Neural crest cell (in vitro differentiated cells): ENCODE measurements at regions not wholly inside any gene's neighbourhood (a gene's known extent, or its start where the extent isn't known, plus 50 kb on each side); places are given as distances from the start of the nearest gene placed in this dataset.

ENCODE experiments used
- DNase-seq: peaks from one replicate; pipeline ENCODE4 v3.0.0; 2021; ENCODE audit warnings: low read depth, mixed read lengths, low spot score
- H3K27ac Mint-ChIP-seq: one replicate; pipeline ENCODE4 v1.8.0; 2021; ENCODE audit warnings: mild to moderate bottlenecking, mixed read lengths; ENCODE audit not compliant: unreplicated experiment
- H3K27me3 Mint-ChIP-seq: 2 replicates; pipeline ENCODE4 v1.8.0; 2021; ENCODE audit warnings: low read depth, mild to moderate bottlenecking, mixed read lengths
- H3K36me3 Mint-ChIP-seq: 2 replicates; pipeline ENCODE4 v1.8.0; 2021; ENCODE audit warnings: low read depth, mild to moderate bottlenecking, mixed read lengths
- H3K4me1 Mint-ChIP-seq: 2 replicates; pipeline ENCODE4 v1.8.0; 2021; ENCODE audit warnings: mixed read lengths
- H3K4me3 Mint-ChIP-seq: one replicate; pipeline ENCODE4 v1.8.0; 2021; ENCODE audit warnings: mild to moderate bottlenecking, mixed read lengths
- H3K9me3 Mint-ChIP-seq: 2 replicates; pipeline ENCODE4 v1.8.0; 2021; ENCODE audit warnings: mixed read lengths
- CTCF ChIP-seq: fragments of 200-600 bp; sonication (generic); conservative IDR thresholded peaks from 2 replicates; pipeline ENCODE4 v1.5.0; 2021; ENCODE audit warnings: antibody characterized with exemption, mild to moderate bottlenecking

DNA sequence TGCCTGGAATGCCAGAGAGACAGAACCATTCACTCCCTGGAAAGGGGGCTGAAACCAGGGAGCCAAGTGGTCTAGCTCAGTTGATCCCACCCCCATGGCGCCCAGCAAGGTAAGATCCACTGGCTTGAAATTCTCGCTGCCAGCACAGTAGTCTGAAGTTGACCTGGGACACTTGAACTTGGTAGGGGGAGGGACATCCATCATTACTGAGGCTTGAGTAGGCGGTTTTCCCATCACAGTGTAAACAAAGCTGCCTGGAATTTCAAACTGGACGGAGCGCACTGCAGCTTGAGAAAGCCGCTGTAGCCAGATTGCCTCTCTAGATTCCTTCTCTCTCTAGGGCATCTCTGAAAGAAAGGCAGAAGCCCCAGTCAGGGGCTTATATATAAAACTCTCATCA is 310.7 kb upstream of the DPPA4 start:
- Mint-ChIP-seq H3K9me3 (peaks cover 18% of the 10 kb centered on the region), H3K4me1 (no peaks in the 10 kb centered on the region), H3K36me3 (peaks cover 2% of the 10 kb centered on the region), H3K4me3 (no peak overlapping the region), H3K27ac (no peak overlapping the region), H3K27me3 (no peaks in the 10 kb centered on the region)
- TF ChIP-seq CTCF: no peak
- no peak for DNase-seq

GRCh38 chr3:109656225-109656624 is 318.9 kb upstream of the DPPA4 start:
- no peak for TF ChIP-seq CTCF

DNA sequence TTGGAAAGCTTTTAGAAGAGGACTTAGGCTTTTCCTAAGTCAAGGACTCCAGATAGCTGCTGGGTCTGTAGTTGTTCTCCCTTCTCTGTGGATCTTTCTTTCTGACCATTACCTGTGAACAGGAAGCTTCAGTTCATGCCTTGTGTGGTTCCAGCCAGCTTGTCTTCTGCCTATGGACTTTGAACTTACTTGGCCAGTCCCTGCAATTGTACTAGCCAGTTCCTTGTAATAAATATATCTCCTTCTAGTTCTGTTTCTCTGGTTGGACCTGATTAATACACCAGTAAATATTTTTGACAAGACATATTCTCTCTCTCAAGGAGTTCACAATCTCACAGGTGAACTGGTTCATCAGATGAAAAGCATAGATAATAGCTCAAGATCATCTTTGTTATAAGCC is 341.3 kb upstream of the DPPA4 start:
- no peak for DNase-seq
- no peak overlapping the region for H3K4me3 Mint-ChIP-seq
- no peaks in the 10 kb centered on the region for H3K36me3 Mint-ChIP-seq
- H3K27me3 Mint-ChIP-seq: no peaks in the 10 kb centered on the region
- H3K9me3 Mint-ChIP-seq: peaks cover 3% of the 10 kb centered on the region
- no peaks in the 10 kb centered on the region for H3K4me1 Mint-ChIP-seq
- no peak overlapping the region for H3K27ac Mint-ChIP-seq
- TF ChIP-seq CTCF: no peak

More at GRCh38 chr3:109656225-109656624, 318.9 kb upstream of the DPPA4 start:
- no peaks in the 10 kb centered on the region for H3K27me3 Mint-ChIP-seq
- no peak for DNase-seq
- no peaks in the 10 kb centered on the region for H3K4me1 Mint-ChIP-seq
- peaks cover 2% of the 10 kb centered on the region for H3K36me3 Mint-ChIP-seq
- no peak overlapping the region for H3K4me3 Mint-ChIP-seq
- H3K9me3 Mint-ChIP-seq: peaks cover 11% of the 10 kb centered on the region
- no peak overlapping the region for H3K27ac Mint-ChIP-seq

DNA sequence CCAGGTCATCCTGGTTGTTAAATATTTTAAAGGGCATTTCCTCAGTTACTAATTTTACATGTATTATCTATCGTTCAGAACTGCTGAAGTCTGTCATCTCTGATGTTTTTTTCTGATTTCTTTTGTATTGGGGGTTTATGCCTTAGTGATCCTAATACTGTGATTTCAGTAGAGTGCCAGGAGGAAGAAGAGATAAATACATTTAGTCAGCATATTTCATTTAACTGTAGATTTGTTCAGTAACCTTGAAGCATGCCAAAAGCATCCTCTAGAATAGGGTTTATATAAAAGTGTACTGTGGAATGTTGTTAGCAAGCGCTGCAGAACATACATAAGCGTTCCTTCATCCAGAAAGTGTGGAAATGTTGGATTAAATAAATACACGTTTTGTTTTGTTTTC is 342.3 kb upstream of the DPPA4 start:
- Mint-ChIP-seq H3K27ac (no peak overlapping the region), H3K27me3 (no peaks in the 10 kb centered on the region), H3K4me1 (no peaks in the 10 kb centered on the region), H3K36me3 (no peaks in the 10 kb centered on the region), H3K9me3 (peaks cover 3% of the 10 kb centered on the region), H3K4me3 (no peak overlapping the region)
- TF ChIP-seq CTCF: no peak
- no peak for DNase-seq

GRCh38 chr3:109683746-109684145 is 346.4 kb upstream of the DPPA4 start:
- no peaks in the 10 kb centered on the region for H3K27me3 Mint-ChIP-seq
- no peak overlapping the region for H3K4me3 Mint-ChIP-seq
- H3K36me3 Mint-ChIP-seq: no peaks in the 10 kb centered on the region
- TF ChIP-seq CTCF: no peak
- no peak overlapping the region for H3K27ac Mint-ChIP-seq
- H3K9me3 Mint-ChIP-seq: peaks cover under 1% of the 10 kb centered on the region
- H3K4me1 Mint-ChIP-seq: no peaks in the 10 kb centered on the region
- no peak for DNase-seq
